NK-92 treated with Interleukin-12 subunit alpha and Interleukin-12 subunit beta, amount 100 ng/mL, for 24 hours (cell line): ENCODE measurements at regions not wholly inside any gene's neighbourhood (a gene's known extent, or its start where the extent isn't known, plus 50 kb on each side); places are given as distances from the start of the nearest gene placed in this dataset.
A peak's percentile ranks its signal among the peaks of the same experiment; 100 is the strongest.

Source experiments
- DNase-seq: peaks from one replicate; lab custom pipeline; 2025; lab: John Stamatoyannopoulos, UW

DNA sequence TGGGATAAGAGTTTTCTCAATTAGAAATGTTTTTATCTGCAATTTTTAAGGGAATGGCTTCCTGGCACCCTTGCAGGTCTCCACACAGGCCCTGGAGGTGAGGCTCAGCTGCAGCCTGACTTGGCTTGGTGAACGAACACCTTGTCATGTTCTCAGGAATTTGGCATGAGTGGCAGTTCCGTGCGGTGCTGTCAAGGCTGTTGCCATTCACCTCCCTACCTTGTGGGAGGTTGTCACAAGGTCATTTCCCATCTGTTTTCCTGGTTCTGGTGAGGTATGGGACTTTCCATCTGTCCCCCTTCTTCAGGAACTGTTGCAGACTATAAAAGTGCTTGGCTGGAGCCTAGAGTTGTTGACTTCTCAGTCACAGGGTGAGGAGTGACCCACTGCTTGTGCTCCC lies 82.9 kb downstream of the ELOVL4 start:
- DNase-seq = no peak

DNA sequence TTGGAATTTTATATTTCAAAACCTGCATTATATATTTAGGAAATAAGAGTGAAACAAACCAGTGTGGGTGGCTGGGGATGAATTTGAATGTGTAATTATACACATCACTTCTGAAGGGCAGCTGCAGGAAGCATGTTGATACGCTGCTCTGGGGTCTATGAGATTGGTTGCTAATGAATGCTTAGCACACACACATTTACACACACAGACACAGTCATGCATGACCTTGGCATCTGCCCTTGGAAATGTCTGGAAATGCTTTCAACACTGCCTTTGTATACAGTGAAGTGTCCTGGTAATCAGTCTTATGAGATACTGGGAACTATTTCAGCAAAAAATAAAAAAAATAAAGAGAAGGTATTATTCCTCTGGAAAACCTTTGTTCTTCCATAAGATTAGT lies 83.4 kb downstream of the ELOVL4 start:
- no peak for DNase-seq

DNA sequence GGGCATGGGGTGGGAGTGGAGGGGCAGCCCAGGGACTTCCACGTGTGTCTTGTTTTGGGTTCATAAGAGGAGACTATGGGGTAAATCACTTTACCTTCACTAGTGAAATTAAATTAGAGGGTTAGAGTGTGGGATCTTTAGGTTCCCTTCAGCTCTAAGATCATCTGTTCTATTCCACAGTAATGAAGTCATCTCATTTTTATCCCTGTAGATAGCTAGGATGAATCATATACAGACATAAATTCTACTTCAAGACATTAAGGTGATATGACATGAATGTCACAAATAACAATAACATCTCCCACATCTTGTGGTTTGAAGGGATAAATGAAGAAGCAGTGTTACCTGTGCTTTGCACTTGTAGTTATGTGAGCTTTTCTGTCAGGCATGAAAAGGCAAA lies 83.8 kb downstream of the ELOVL4 start:
- no peak for DNase-seq

DNA sequence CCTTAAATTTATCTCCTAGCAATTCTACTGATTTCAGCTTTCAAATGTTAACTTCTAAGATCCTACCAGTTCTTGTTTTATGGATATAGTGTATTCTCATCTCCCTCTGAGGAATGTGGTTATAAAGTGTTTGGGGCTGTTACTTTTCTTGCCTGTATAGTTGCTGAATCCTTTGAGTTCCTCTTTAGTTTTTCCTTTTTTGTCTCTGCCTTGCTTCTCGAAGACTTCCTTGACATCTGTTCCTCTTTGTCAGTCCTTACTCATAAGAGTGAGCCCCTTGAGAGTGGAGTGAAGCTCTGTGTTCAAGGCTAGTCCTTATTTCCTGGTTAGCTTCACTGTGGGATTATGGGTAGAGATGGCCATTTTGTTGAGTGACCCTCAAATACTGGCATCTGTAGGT lies 84.6 kb downstream of the ELOVL4 start:
- DNase-seq = no peak

DNA sequence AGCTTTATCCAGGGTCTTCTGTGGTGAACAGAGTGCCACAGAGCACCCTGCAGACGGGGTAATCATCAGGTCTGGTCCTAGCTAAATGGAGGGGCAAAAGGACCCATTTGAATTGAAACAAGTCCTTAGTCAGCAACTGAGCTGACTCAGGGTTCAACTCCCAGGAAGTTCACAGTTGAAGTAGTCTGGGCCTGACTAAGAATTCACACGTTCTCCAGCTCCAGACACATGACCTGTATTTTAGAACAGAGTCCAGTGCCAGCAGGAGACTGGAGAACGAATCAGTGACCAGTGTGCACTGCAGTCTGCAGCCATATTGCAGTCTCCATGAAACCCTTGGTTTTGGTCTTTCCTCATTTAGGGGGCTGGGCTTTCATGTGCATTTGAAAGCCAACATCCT lies 85.2 kb downstream of the ELOVL4 start:
- DNase-seq = no peak

DNA sequence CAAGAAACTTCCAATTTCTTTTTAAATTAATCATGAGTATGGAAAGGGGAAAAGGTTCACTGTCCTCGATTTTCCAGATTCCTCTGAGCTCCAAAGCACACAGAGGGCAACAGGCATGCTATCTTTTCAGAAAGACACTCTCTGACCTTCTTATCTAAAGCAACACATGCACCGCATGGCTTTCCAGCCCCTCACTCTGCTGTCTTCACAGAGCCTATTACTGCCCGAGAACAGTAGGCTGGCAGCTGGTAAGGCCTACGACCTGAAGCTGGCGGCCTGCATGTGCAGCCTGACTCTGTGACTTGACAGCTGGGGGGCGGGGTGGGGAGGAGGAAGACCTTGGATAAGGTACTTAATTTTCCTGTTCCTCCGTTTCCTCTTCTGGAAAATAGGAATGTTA lies 86.3 kb downstream of the ELOVL4 start:
- DNase-seq = no peak

DNA sequence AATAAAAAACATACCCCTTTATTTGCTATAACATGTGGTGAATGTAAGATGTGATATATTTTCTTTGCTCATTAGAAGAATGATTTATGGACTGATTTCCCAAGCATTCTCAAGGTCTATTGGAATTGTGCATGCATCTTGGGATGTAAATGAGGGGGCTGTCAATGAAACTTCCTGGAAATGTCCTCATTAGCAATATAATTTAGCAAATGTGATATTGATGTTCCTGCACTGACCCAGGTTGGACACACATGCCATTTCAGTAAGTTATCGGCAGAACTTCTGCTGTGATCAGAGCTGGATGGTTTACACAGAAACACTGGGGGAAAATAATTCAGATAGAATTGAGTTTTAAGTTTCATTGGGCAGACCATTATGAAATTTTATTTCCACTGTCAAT lies 99.9 kb downstream of the ELOVL4 start:
- DNase-seq = no peak

DNA sequence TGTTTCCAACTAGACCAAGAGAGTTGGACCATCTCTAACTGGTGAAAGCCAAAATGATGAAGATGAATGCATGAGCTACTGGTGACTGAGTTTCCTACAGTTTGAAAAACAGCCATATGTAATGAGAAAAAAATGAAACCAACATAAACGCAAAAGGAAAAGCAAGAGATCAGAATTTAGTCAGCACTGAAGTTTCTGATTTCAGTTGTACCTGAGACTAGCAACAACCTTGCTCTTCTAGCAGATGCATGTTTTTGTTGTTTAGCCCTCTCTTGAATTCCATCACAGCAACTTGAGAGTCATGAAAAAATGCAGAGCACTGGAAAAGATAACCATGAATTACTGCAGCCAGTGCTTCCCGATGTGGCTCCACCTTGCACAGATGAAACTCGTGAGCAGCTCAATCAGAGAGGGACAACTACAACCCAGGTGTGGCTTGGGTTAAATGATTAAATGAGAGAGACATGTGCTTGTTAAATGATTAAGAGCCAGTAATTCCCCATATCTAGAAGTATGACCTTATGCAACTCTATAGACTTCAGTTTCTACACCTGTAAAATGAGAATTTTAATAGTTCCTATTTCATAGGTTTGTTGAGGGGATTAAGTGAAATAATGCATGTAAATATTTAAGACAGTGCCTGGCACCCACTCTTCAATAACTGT lies 104.8 kb downstream of the ELOVL4 start:
- DNase-seq = no peak

DNA sequence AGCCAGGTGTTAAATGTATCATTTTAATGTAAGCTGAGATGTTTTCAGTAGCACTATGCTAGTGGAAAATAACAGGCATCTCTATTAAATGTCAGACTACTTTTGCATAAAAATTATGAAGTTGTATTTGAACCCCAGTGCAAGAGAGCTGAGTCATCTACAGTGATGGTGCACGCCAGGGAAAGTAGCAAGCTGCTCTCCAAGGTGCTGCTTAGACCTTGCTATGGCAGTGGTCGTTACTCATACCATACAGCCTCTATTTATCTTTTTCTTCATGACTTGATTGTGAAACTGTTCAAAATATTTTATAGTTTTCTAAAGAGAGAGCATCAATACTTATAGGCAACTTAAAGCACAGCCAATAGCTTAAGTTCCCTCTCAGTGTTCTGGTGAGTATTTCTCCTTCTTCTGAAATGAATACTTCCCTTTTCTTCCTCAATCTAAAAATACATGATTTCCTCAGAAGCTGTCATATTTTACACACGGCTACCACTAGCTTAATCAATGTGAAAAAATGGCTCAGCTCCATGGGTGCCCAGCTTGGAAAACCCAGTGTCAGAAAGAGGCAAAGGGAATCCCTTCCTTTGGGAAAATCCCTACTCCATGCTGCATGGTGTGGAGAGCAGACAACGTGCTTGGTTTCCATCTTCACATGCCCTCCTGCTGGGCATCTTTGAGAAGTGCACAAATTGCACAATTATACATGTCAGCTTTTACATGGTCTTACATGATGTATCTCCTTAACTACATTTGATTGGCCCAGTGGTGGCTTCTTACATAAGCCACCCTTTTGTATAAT lies 105.6 kb downstream of the ELOVL4 start:
- no peak for DNase-seq

DNA sequence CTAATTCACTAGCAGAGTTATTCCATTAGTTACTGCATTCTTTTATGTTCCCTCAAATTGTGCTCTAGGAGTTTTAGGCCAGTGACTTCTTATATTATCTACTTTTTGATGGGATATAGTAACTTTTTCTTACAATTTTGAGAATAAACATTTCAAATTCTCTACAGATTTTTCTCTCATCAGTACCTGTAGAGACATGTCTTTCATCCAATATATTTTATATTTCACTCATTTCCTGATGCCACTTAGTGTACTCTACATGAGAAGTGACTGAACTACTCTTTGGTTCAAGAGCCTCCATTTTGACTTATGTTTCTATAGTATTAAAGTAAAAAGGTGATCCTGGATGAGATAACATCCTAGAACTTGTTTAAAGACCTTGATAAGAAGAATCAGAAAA lies 108.5 kb downstream of the ELOVL4 start:
- no peak for DNase-seq

DNA sequence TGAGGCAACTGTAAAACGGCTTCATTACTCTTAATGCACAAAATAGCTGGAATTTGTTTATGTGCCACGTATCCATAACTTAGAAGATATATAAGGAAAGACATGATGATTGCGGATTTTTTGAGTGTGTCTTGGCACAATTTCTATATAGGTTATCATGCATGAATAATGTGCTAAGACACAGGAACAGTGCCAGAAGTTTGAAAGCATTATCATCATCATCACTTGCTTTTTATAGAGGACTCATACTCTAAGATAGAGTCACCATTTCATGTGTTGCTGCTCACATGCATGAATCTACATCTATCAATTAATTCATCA lies 113.4 kb downstream of the ELOVL4 start:
- DNase-seq = no peak

DNA sequence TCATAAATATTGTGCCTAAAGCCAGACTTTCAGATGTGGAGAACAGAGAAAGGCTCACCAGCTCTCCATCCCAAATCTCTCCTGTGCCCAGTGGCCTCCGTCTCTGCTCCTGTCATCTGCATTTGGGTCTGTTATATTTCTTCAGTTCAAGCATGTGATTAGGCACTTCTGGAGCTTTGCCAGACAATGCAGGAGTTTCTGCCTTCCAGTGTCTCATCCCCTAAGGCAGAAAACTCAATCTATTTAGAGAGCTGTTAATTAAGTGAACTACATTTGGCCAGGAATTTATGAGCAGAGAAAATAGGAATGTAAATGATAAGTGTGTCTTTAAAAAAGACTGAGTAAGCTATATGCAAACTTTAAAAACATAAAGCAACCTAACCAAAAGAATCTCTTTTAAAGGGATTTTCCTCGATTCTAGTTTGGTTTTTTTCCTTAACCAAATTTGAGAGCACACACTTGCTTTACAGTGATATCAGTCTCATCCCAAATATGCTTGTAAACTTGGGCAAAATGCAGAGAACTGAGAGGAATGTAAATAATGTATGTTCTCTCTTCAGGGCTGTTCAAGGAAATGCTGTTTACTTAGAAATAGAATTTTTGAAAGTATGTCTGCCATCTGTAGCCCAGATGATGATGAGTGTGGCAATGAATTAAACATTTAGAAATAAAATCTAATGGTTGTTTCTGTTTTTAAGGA lies 113.9 kb downstream of the ELOVL4 start:
- no peak for DNase-seq

DNA sequence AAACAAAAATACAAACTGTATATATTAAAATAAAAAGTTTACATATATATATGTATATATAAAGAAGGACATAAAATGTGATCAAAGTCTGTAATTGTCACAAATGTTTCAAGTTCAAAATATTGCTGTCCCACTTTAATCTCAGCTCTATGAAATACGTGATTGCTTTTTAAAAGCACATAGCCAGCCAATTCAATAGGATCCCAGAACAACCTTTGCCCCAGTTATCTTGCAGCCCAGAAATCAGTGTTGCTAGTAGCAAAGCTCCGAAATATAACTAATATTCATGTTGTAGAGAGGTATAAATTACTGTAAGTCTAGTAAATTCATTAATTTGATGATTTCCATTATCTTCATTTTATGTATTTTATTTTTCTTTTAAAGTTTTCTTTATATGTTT lies 114.6 kb downstream of the ELOVL4 start:
- DNase-seq = no peak

DNA sequence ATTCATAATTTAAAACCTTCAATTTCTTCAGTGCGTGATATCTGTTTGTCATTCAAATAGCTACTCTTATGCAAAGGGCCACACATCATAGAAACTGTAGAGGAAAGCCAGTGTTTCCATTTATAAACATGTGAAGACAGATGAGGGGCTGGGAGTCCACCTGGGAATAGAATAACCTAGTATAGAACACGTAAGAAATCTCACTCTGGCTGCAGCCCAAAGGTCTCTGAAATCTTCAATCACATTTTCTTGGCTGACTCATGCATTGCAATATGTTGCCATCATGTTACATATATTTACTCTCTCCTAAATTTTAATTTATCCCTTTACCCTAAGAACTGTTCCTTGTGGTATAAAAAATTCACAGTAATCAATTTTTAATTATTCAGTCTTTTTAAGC lies 123.2 kb downstream of the ELOVL4 start:
- no peak for DNase-seq

DNA sequence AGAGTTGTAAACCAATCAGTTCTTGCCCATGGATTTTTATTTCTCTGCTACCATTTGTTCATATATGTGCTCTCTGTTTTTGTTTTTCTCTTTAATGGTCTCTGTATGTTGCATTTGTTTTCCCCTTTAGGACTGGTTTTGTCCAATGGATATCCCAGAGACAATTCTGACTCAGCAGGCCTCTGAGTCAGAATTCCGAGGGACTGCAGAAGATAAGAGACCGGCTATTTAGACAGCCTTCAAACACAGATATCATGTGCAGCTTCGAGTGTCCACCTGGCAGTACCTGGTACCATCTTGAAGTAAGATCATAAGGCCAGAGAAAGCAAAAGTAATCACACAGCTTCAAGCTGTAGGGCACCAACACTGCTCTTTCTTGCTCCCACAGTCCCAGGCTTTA lies 125.5 kb downstream of the ELOVL4 start:
- DNase-seq = no peak

DNA sequence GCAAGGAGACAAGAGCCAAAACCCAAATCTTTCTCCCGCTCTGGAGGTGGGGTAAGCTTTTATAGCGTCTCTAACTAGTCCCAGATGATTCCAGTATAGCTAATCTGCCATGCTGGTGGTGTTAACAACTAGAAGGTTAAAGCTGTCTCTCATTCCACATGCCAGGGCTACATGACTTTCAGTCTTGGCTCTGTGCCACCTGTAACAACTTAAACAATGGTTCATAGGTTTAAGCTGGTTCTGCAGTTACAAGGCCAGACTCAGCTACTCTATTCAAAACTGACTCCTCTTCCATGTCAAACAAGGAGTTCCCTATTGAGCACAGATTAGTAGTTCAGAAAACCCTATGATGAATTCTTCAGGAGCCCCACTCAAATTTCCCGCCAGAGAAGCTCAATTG lies 128.9 kb downstream of the ELOVL4 start:
- no peak for DNase-seq

DNA sequence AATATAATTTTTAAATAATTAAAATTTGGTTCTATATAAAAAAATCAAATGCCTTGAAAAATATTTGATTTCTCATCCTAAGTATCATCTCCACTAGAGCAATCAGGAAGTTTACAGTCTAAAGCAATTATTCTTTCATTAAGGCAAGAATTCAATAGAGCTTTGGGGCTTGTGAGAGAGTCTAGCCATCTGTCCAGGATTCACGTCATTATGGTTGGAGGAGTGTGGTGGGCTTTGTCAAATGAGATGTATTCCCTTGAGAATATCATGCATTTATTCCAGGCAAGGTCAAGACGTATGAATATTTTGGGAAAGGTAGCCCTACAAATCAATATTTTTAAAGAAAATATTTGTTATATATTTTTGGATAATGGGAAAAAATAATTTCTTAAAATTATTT lies 132.4 kb downstream of the ELOVL4 start:
- DNase-seq = no peak

DNA sequence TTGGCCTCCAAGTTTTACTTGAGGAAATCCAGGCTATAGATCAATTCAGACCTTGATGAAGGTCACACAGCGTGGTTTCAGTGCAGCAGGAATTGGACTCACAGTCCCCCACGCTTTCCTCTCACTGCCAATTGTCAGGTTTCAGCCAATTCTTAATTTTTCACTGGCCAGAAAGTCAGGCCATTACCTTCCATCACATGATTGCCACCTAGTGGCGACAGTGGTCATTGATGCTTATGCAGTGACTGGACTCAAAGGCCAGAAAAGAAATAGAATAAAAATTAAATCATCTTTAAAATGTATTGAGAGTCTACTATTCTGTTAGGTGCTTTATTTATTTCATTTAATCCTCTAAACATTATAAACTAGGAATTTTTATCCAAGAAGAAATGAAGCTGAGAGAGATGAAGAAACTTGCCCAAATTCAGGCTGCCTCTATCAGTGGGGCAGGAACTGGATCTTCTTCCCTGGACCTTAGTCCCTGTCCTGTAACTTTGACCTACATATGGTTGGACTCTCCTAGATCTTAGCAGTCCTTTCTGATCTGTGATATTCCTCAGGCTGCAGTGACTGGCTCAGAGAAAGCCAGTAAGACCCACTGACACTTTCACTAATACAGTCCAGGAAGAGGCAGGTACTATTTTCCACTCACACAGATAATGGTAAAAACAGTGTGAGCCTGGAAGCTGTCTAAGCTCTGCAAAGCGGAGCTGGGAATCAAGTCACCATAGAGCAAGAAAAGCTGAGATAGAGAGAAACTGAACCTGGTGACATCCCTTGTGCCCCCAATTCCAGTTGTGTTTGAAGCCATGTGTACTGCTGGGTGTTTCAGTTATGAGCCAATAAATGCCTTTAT lies 133.3 kb downstream of the ELOVL4 start:
- peak; percentile 51 for DNase-seq

DNA sequence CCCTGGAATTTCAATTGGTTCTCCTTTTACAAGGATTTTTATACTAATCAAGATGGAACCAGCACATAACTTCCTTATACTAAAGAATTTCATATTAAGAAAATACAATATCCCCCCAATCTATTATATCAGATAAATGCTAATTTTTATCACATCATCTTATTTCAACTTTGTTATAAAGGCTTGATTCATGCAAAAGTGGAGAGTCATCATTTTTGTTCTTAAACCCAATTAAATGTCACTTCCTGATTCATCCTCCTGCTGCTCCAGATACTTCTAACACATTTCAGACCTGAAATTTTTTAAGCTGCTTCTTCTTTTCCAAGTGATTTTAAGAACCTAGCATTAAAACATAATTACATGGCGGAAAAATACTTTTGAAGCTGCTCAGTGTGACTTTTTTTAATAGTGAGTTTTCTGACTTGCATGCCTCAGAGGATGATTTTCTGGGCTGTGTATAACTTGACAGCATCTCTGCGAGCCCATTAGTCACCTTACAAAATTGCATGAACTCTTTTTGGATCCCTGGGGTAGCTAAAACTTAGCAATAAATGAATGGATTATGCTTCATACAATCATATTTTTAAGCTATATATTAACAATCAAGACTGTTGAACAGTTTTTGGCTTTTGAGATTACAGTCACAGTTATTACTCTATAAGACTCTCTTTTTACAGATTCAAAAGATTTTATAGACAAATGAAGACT lies 134.1 kb downstream of the ELOVL4 start:
- DNase-seq = no peak

DNA sequence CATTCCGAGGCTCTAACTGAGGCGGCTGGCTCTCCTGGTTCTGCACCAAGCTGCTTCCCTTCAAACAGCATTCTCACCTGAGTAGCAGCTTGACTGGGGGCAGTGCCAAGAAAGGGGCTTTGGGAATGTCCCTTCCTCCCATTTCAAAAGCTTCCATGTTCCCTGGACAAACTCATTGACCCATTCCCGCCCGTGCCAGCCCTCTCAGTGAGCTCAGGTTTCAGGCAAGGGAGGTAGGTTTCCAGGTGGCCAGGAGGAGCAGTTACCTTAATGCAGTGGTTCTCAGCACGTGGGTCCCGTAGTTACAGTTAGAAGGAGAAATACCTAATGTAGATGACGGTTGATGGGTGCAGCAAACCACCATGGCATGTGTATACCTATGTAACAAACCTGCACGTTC lies 135.2 kb downstream of the ELOVL4 start:
- no peak for DNase-seq

DNA sequence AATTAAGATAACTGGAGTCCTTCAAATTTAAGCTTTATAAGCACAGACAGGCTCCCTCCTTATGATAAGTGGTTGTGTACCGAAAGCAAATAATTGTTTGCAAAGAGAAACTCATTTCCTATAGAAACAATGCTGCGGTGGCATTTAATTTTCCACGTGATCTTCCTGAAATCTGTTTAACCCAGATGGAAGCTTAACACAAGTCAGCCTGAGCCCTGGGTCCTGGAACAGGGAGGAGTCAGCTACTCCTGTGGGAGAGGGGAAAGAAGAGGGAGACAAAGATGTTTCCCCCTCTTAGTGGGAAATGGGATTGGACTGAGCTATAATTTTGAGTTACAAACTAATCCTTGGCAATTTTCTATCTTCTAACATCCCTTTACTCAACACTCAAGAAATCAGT lies 136.5 kb downstream of the ELOVL4 start:
- no peak for DNase-seq

DNA sequence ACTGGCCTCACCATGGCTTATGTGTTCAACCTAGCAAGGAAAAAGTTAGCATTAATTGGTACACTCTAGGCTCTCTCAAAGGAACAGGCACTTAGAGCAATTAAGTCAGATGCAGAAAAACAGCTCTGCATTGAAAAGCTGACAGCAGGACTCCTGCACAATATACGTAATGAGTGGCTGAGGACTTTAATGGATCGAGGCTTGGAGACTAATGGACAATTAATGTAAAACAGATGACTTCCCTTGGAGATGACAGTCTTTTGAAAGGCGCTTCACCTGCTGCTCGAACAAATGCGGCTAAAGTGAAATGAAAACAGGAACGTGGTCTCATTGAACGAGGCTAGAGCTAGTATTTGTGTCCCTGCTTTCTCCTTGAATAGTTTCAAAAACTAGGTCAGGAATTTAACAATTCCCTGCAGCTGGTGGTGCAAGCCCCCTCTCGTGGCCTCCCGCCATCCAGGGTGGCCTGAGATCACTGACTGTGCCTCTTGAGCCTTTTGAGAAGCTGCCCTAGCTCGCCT lies 137.1 kb downstream of the ELOVL4 start:
- DNase-seq = no peak
